HL-60 (cell line): ENCODE measurements at regions not wholly inside any gene's neighbourhood (a gene's known extent, or its start where the extent isn't known, plus 50 kb on each side); places are given as distances from the start of the nearest gene placed in this dataset.

Experiments
- CTCF ChIP-seq: IDR thresholded peaks from one replicate; pipeline ENCODE4 v1.5.1; 2011; ENCODE audit warnings: low read length, control low read depth, inconsistent platforms; ENCODE audit not compliant: insufficient read depth
- GABPA ChIP-seq: IDR thresholded peaks from 2 replicates; pipeline ENCODE4 v1.6.1; 2012; ENCODE audit warnings: low read depth
- POLR2AphosphoS5 ChIP-seq: IDR thresholded peaks from 2 replicates; pipeline ENCODE4 v1.6.1; 2012; ENCODE audit warnings: low read depth
- REST ChIP-seq: IDR thresholded peaks from 2 replicates; pipeline ENCODE4 v1.6.1; 2012; ENCODE audit warnings: low read depth; ENCODE audit not compliant: insufficient replicate concordance
- SPI1 ChIP-seq: IDR thresholded peaks from 2 replicates; pipeline ENCODE4 v1.6.1; 2012; ENCODE audit warnings: low read depth, mild to moderate bottlenecking, borderline replicate concordance

- TF ChIP-seq CTCF (no peak), SPI1 (no peak), POLR2AphosphoS5 (no peak), REST (no peak), GABPA (no peak)
Measured at GRCh38 chr3:113105093-113105449, 106.3 kb upstream of the BOC start.
